ENCODE measurements at regions not wholly inside any gene's neighbourhood (a gene's known extent, or its start where the extent isn't known, plus 50 kb on each side); places are given as distances from the start of the nearest gene placed in this dataset.

GRCh38 chr7:422191-422885 lies 97.3 kb downstream of the PDGFA start:
- TF ChIP-seq POLR2A (IDR thresholded peaks at IDR 0.05; ENCODE audit: low read length), result no peak
- TF ChIP-seq GATA1 (IDR thresholded peaks at IDR 0.05; ENCODE audit: low read depth, low read length), result no peak
